Type B pancreatic cell (in vitro differentiated cells): ENCODE measurements at regions not wholly inside any gene's neighbourhood (a gene's known extent, or its start where the extent isn't known, plus 50 kb on each side); places are given as distances from the start of the nearest gene placed in this dataset.

Experiments used
- DNase-seq: peaks from one replicate; pipeline ENCODE4 v3.0.0; 2021; ENCODE audit warnings: mixed read lengths; ENCODE audit not compliant: unreplicated experiment; ENCODE audit errors: extremely low spot score
- H3K27ac Mint-ChIP-seq: 2 replicates; pipeline ENCODE4 v1.8.0; 2021; ENCODE audit warnings: mild to moderate bottlenecking, mixed read lengths
- H3K27me3 Mint-ChIP-seq: 2 replicates; pipeline ENCODE4 v1.8.0; 2021; ENCODE audit warnings: mixed read lengths
- H3K36me3 Mint-ChIP-seq: 2 replicates; pipeline ENCODE4 v1.8.0; 2021; ENCODE audit warnings: mixed read lengths
- H3K4me1 Mint-ChIP-seq: one replicate; pipeline ENCODE4 v1.8.0; 2021; ENCODE audit warnings: mixed read lengths; ENCODE audit not compliant: unreplicated experiment
- H3K4me3 Mint-ChIP-seq: 2 replicates; pipeline ENCODE4 v1.8.0; 2021; ENCODE audit warnings: mild to moderate bottlenecking, mixed read lengths
- H3K9me3 Mint-ChIP-seq: 2 replicates; pipeline ENCODE4 v1.8.0; 2021; ENCODE audit warnings: mixed read lengths
- TF ChIP-seq, protein P1 (sequence below): fragments of 200-600 bp; sonication (generic); conservative IDR thresholded peaks from 2 replicates; pipeline ENCODE4 v1.5.0; 2021; ENCODE audit warnings: antibody characterized with exemption, mild to moderate bottlenecking

DNA sequence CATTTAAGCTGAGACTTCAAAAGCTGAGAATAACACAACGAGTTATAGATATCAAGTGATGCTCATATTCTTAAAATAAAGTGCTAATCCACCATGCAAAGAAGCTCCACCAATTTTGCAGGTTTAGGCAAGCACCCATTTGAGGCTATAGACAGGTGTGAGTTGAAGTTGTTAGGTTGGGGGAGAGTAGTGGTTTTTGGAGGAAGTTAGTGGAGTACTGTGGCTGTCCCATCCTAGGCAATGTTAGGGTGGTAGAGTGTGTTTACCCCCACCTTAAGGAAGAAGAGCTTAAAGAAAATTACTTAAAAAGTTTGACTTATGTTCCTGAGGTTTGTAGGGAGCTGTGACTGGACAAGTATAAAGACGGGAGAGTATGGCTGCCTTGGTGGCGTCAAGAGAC is 98.9 kb upstream of the MAN2A1 start:
- no peaks in the 10 kb centered on the region for H3K4me1 Mint-ChIP-seq
- no peak overlapping the region for H3K27ac Mint-ChIP-seq
- H3K9me3 Mint-ChIP-seq = no peaks in the 10 kb centered on the region
- H3K4me3 Mint-ChIP-seq = no peak overlapping the region
- TF ChIP-seq, protein P1, sequence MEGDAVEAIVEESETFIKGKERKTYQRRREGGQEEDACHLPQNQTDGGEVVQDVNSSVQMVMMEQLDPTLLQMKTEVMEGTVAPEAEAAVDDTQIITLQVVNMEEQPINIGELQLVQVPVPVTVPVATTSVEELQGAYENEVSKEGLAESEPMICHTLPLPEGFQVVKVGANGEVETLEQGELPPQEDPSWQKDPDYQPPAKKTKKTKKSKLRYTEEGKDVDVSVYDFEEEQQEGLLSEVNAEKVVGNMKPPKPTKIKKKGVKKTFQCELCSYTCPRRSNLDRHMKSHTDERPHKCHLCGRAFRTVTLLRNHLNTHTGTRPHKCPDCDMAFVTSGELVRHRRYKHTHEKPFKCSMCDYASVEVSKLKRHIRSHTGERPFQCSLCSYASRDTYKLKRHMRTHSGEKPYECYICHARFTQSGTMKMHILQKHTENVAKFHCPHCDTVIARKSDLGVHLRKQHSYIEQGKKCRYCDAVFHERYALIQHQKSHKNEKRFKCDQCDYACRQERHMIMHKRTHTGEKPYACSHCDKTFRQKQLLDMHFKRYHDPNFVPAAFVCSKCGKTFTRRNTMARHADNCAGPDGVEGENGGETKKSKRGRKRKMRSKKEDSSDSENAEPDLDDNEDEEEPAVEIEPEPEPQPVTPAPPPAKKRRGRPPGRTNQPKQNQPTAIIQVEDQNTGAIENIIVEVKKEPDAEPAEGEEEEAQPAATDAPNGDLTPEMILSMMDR = no peak
- no peak for DNase-seq
- no peaks in the 10 kb centered on the region for H3K27me3 Mint-ChIP-seq
- H3K36me3 Mint-ChIP-seq = no peaks in the 10 kb centered on the region

- no peak overlapping the region for H3K4me3 Mint-ChIP-seq
- no peak overlapping the region for H3K27ac Mint-ChIP-seq
- no peaks in the 10 kb centered on the region for H3K9me3 Mint-ChIP-seq
- H3K27me3 Mint-ChIP-seq = peaks cover 5% of the 10 kb centered on the region
- no peaks in the 10 kb centered on the region for H3K36me3 Mint-ChIP-seq
- H3K4me1 Mint-ChIP-seq = no peaks in the 10 kb centered on the region
- TF ChIP-seq, protein P1 = no peak
- DNase-seq = no peak
These were observed 99.7 kb upstream of the MAN2A1 start for GRCh38 chr5:109589986-109590385.

GRCh38 chr5:109589239-109589638 is 100.5 kb upstream of the MAN2A1 start:
- Mint-ChIP-seq H3K4me1 (no peaks in the 10 kb centered on the region), H3K27me3 (peaks cover 5% of the 10 kb centered on the region), H3K36me3 (no peaks in the 10 kb centered on the region), H3K9me3 (no peaks in the 10 kb centered on the region), H3K27ac (no peak overlapping the region), H3K4me3 (no peak overlapping the region)
- no peak for DNase-seq
- TF ChIP-seq, protein P1 = no peak

- H3K27ac Mint-ChIP-seq = no peak overlapping the region
- H3K27me3 Mint-ChIP-seq = peaks cover 5% of the 10 kb centered on the region
- no peak overlapping the region for H3K4me3 Mint-ChIP-seq
- no peaks in the 10 kb centered on the region for H3K9me3 Mint-ChIP-seq
- no peaks in the 10 kb centered on the region for H3K4me1 Mint-ChIP-seq
- TF ChIP-seq, protein P1 = no peak
- no peak for DNase-seq
- no peaks in the 10 kb centered on the region for H3K36me3 Mint-ChIP-seq
These were observed 101.3 kb upstream of the MAN2A1 start for GRCh38 chr5:109588281-109589035.

- Mint-ChIP-seq H3K36me3 (no peaks in the 10 kb centered on the region), H3K9me3 (no peaks in the 10 kb centered on the region), H3K27me3 (peaks cover 5% of the 10 kb centered on the region), H3K27ac (no peak overlapping the region), H3K4me1 (no peaks in the 10 kb centered on the region), H3K4me3 (no peak overlapping the region)
- DNase-seq = no peak
- TF ChIP-seq, protein P1 = no peak
These were observed 104.6 kb upstream of the MAN2A1 start for GRCh38 chr5:109584986-109585599.
